IMR-90 (cell line): ENCODE measurements at regions not wholly inside any gene's neighbourhood (a gene's known extent, or its start where the extent isn't known, plus 50 kb on each side); places are given as distances from the start of the nearest gene placed in this dataset.

Experiments used
- ATAC-seq: fragments of 200-7000 bp; cut with Tn5 transposase; 2 replicates; pipeline ENCODE4 v1.9.1; 2020; ENCODE audit warnings: low read depth, mild to moderate bottlenecking, moderate library complexity
- BruUV-seq: library from RNA; stranded (reverse); fragments of 400-500 nt; replicated peaks from 2 replicates; lab custom pipeline; 2021; lab: Mats Ljungman, UMichigan
- CTCF ChIA-PET: fragments of 300-600 bp; formaldehyde crosslinking; extraction: SDS; loops from one replicate; lab custom pipeline; 2021; ENCODE audit warnings: antibody characterized with exemption; lab: Yijun Ruan, JAX
- POLR2A ChIA-PET: fragments of 300-600 bp; sonication (Branson Sonifier 250); formaldehyde crosslinking; loops from one replicate; lab custom pipeline; 2022; ENCODE audit warnings: antibody characterized with exemption; ENCODE audit not compliant: unreplicated experiment; lab: Charles Lee
- DNase-seq: peaks from one replicate; pipeline ENCODE4 v3.0.0; 2013
- H2AFZ ChIP-seq: replicated peaks from 2 replicates; pipeline ENCODE3; 2013; ENCODE audit warnings: low read length, mild to moderate bottlenecking; ENCODE audit not compliant: poor library complexity
- H2AK5ac ChIP-seq: 2 replicates; pipeline ENCODE4 v1.6.1; 2013; ENCODE audit warnings: low read depth, low read length, inconsistent platforms
- H2AK9ac ChIP-seq: replicated peaks from 2 replicates; pipeline ENCODE3; 2013; ENCODE audit warnings: mild to moderate bottlenecking, low read depth, low read length, moderate library complexity; ENCODE audit not compliant: poor library complexity
- H2BK120ac ChIP-seq: 2 replicates; pipeline ENCODE4 v1.6.1; 2013; ENCODE audit warnings: low read depth, low read length, inconsistent platforms
- H2BK15ac ChIP-seq: 3 replicates; pipeline ENCODE4 v1.6.1; 2013; ENCODE audit warnings: low read depth, low read length, inconsistent platforms
- H2BK20ac ChIP-seq: 2 replicates; pipeline ENCODE4 v1.6.1; 2013; ENCODE audit warnings: low read depth, mild to moderate bottlenecking, inconsistent platforms, low read length, moderate library complexity
- H2BK5ac ChIP-seq: 2 replicates; pipeline ENCODE4 v1.6.1; 2013; ENCODE audit warnings: mild to moderate bottlenecking, low read depth, low read length, inconsistent platforms; ENCODE audit not compliant: poor library complexity, severe bottlenecking
- H3K14ac ChIP-seq: replicated peaks from 2 replicates; pipeline ENCODE4 v1.6.1; 2013; ENCODE audit warnings: low read depth, low read length, inconsistent platforms
- H3K18ac ChIP-seq: 2 replicates; pipeline ENCODE4 v1.6.1; 2013; ENCODE audit warnings: low read depth, low read length, control low read depth
- H3K23ac ChIP-seq: 2 replicates; pipeline ENCODE4 v1.6.1; 2013; ENCODE audit warnings: low read depth, low read length, inconsistent platforms
- H3K27ac ChIP-seq: 2 replicates; pipeline ENCODE4 v1.5.1; 2013; ENCODE audit warnings: mild to moderate bottlenecking, control low read depth, low read length; ENCODE audit not compliant: insufficient read depth
- H3K27me3 ChIP-seq: 2 replicates; pipeline ENCODE4 v1.6.1; 2013; ENCODE audit warnings: low read length; ENCODE audit not compliant: control insufficient read depth, insufficient read depth
- H3K36me3 ChIP-seq: 2 replicates; pipeline ENCODE4 v1.6.1; 2013; ENCODE audit warnings: low read length, mixed read lengths; ENCODE audit not compliant: control insufficient read depth, insufficient read depth
- H3K4ac ChIP-seq: 2 replicates; pipeline ENCODE4 v1.6.1; 2013; ENCODE audit warnings: low read depth, low read length, inconsistent platforms
- H3K4me1 ChIP-seq: 2 replicates; pipeline ENCODE4 v1.6.1; 2013; ENCODE audit warnings: low read length, mixed read lengths; ENCODE audit not compliant: control insufficient read depth, insufficient read depth
- H3K4me2 ChIP-seq: 2 replicates; pipeline ENCODE4 v1.6.1; 2013; ENCODE audit warnings: low read depth, mild to moderate bottlenecking, control low read depth, low read length, moderate library complexity
- H3K4me3 ChIP-seq: 2 replicates; pipeline ENCODE4 v1.5.1; 2013; ENCODE audit warnings: low read depth, mild to moderate bottlenecking, control low read depth, low read length, moderate library complexity; ENCODE audit not compliant: insufficient read depth
- H3K56ac ChIP-seq: 2 replicates; pipeline ENCODE4 v1.6.1; 2013; ENCODE audit warnings: low read length, inconsistent platforms; ENCODE audit not compliant: insufficient read depth; ENCODE audit errors: extremely low read depth
- H3K79me1 ChIP-seq, 2 experiments: 2 replicates each; pipeline ENCODE4 v1.6.1; 2013; ENCODE audit warnings: low read length in 2 of 2, inconsistent platforms in 1 of 2, low read depth in 1 of 2
- H3K9ac ChIP-seq: 2 replicates; pipeline ENCODE4 v1.6.1; 2013; ENCODE audit warnings: low read depth, low read length, control low read depth
- H3K9me1 ChIP-seq: 2 replicates; pipeline ENCODE4 v1.6.1; 2013; ENCODE audit warnings: low read length, inconsistent platforms; ENCODE audit not compliant: insufficient read depth
- H3K9me3 ChIP-seq: 2 replicates; pipeline ENCODE4 v1.6.1; 2013; ENCODE audit warnings: low read length; ENCODE audit not compliant: control insufficient read depth, insufficient read depth
- H4K20me1 ChIP-seq: 2 replicates; pipeline ENCODE4 v1.6.1; 2013; ENCODE audit warnings: low read length, inconsistent platforms; ENCODE audit not compliant: insufficient read depth
- H4K5ac ChIP-seq: 2 replicates; pipeline ENCODE4 v1.6.1; 2013; ENCODE audit warnings: mild to moderate bottlenecking, low read depth, low read length, control low read depth
- H4K8ac ChIP-seq, 2 experiments: 2 replicates each; pipeline ENCODE4 v1.6.1; 2013; ENCODE audit warnings: low read depth in 2 of 2, low read length in 2 of 2, control low read depth in 1 of 2, inconsistent platforms in 1 of 2
- H4K91ac ChIP-seq: 2 replicates; pipeline ENCODE4 v1.6.1; 2013; ENCODE audit warnings: low read depth, low read length, inconsistent platforms; ENCODE audit not compliant: insufficient read depth
- BHLHE40 ChIP-seq: fragments of 150-350 bp; IDR thresholded peaks from 2 replicates; pipeline ENCODE4 v1.6.1; 2016; ENCODE audit warnings: mild to moderate bottlenecking, low read depth, low read length
- CHD1 ChIP-seq: IDR thresholded peaks from 2 replicates; pipeline ENCODE4 v1.6.1; 2012; ENCODE audit warnings: low read depth, low read length, improper control_type of control experiment
- CTCF ChIP-seq: conservative IDR thresholded peaks from 2 replicates; pipeline ENCODE4 v1.5.1; 2012; ENCODE audit warnings: mild to moderate bottlenecking, low read depth, low read length, improper control_type of control experiment
- ELK1 ChIP-seq: fragments of 150-350 bp; IDR thresholded peaks from 2 replicates; pipeline ENCODE4 v1.6.1; 2016; ENCODE audit warnings: low read depth, mild to moderate bottlenecking, low read length, moderate library complexity, borderline replicate concordance
- MAFK ChIP-seq: IDR thresholded peaks from 2 replicates; pipeline ENCODE4 v1.6.1; 2012; ENCODE audit warnings: low read depth, low read length, improper control_type of control experiment
- MAZ ChIP-seq: IDR thresholded peaks from 2 replicates; pipeline ENCODE4 v1.6.1; 2012; ENCODE audit warnings: low read depth, mild to moderate bottlenecking, low read length, improper control_type of control experiment, moderate library complexity, borderline replicate concordance
- MXI1 ChIP-seq: IDR thresholded peaks from 2 replicates; pipeline ENCODE4 v1.6.1; 2012; ENCODE audit warnings: low read depth, mild to moderate bottlenecking, low read length, moderate library complexity, borderline replicate concordance
- NFE2L2 ChIP-seq: fragments of 150-350 bp; IDR thresholded peaks from 2 replicates; pipeline ENCODE4 v1.6.1; 2016; ENCODE audit warnings: low read depth, mild to moderate bottlenecking, low read length
- RAD21 ChIP-seq: IDR thresholded peaks from 2 replicates; pipeline ENCODE4 v1.6.1; 2012; ENCODE audit warnings: low read length, improper control_type of control experiment
- RCOR1 ChIP-seq: IDR thresholded peaks from 2 replicates; pipeline ENCODE4 v1.6.1; 2012; ENCODE audit warnings: mild to moderate bottlenecking, low read length, improper control_type of control experiment; ENCODE audit not compliant: insufficient replicate concordance
- RFX5 ChIP-seq: IDR thresholded peaks from 2 replicates; pipeline ENCODE4 v1.8.0; 2012; ENCODE audit warnings: low read depth, mild to moderate bottlenecking, low read length, moderate library complexity
- WGBS, 2 experiments: methylation state at CpG; one replicate each; pipeline versions ENCODE4 v1.1.5 to v1.1.7; 2013; ENCODE audit warnings: missing lambda C conversion rate in 2 of 2; ENCODE audit not compliant: insufficient read length in 1 of 2; ENCODE audit errors: extremely low coverage in 2 of 2; 5-methylcytosine and 5-hydroxymethylcytosine counted together
- dilution Hi-C: fragments of 300-500 bp; cut with HindIII; formaldehyde crosslinking; loops from one replicate; pipeline ENCODE4 v1.14.3; 2018; ENCODE audit warnings: low sequenced_read_pairs; ENCODE audit not compliant: unreplicated experiment
- in situ Hi-C: fragments of 300-500 bp; cut with MboI; formaldehyde crosslinking; loops from 3 replicates; pipeline ENCODE4 v1.14.3; 2019; ENCODE audit warnings: low sequenced_read_pairs, inconsistent platforms, mixed read lengths
- intact Hi-C: fragments of 100-400 bp; cut with micrococcal nuclease; formaldehyde crosslinking; loops from 2 replicates; pipeline ENCODE4 v1.10.0; 2022

- no peak overlapping the region for H4K5ac ChIP-seq
- H3K4me2 ChIP-seq, result no peak overlapping the region
- no peak overlapping the region for H3K27ac ChIP-seq
- no peaks in the 10 kb centered on the region for H3K4me1 ChIP-seq
- H3K56ac ChIP-seq, result no peak overlapping the region
- H2AK5ac ChIP-seq, result no peak overlapping the region
- H2AFZ ChIP-seq, result no peak overlapping the region
- WGBS, 2 experiments, result 69% methylated on average over 2 of the region's 14 CpGs; no CpG with 5 or more reads in 1 of the 2 experiments
- H3K27me3 ChIP-seq, result peaks cover 4% of the 10 kb centered on the region; the same call in 1 of the 2 replicates
- no peak overlapping the region for H3K4ac ChIP-seq
- DNase-seq (no peak), ATAC-seq (no peak)
- no peaks in the 10 kb centered on the region for H3K79me1 ChIP-seq
- no peak overlapping the region for H3K23ac ChIP-seq
- no peak overlapping the region for H2AK9ac ChIP-seq
- H2BK120ac ChIP-seq, result no peak overlapping the region
- H4K91ac ChIP-seq, result no peak overlapping the region
- in situ Hi-C loops, result no loop called here
- H4K8ac ChIP-seq, result no peak overlapping the region
- H3K18ac ChIP-seq, result no peak overlapping the region
- intact Hi-C loops, result no loop called here
- no peak overlapping the region for H2BK5ac ChIP-seq
- no peaks in the 10 kb centered on the region for H3K9me3 ChIP-seq
- H2BK15ac ChIP-seq, result no peak overlapping the region
- TF ChIP-seq RAD21 (no peak), MAZ (no peak), RCOR1 (no peak), RFX5 (no peak), MXI1 (no peak), CHD1 (no peak), BHLHE40 (no peak), MAFK (no peak), CTCF (no peak), ELK1 (no peak), NFE2L2 (no peak)
- no peaks in the 10 kb centered on the region for H4K20me1 ChIP-seq
- no peaks in the 10 kb centered on the region for H3K36me3 ChIP-seq
- BruUV-seq, result no TSS peak
- ChIA-PET CTCF (interaction anchor here (0.6 to 0.7 kb wide), 2 partner anchors 12 to 38 kb away, joined by 3 read pairs; no protein-coding TSS in a partner anchor), POLR2A (no interaction called here)
- H3K9me1 ChIP-seq, result no peaks in the 10 kb centered on the region
- H2BK20ac ChIP-seq, result no peak overlapping the region
- no peak overlapping the region for H3K14ac ChIP-seq
- dilution Hi-C loops, result no loop called here
- H3K9ac ChIP-seq, result no peak overlapping the region
- H3K4me3 ChIP-seq, result no peak overlapping the region
These were observed 652.7 kb upstream of the FANCL start for GRCh38 chr2:58893656-58894351.
